ENCODE measurements at regions not wholly inside any gene's neighbourhood (a gene's known extent, or its start where the extent isn't known, plus 50 kb on each side); places are given as distances from the start of the nearest gene placed in this dataset.

- DNase-seq (ENCODE audit: low read depth) = no peak
- no peak for TF ChIP-seq CTCF (IDR thresholded peaks at IDR 0.05; ENCODE audit: insufficient read depth, low read depth, low read length, missing control alignments)
- H3K4me3 ChIP-seq (ENCODE audit: low read depth, low read length) = no peak overlapping the region
Observed at GRCh38 chr14:103207388-103208072, 84.3 kb downstream of the TNFAIP2 start.

- DNase-seq (ENCODE audit: low read depth) = no peak
- TF ChIP-seq CTCF (IDR thresholded peaks at IDR 0.05; ENCODE audit: insufficient read depth, low read depth, low read length, missing control alignments) = no peak
- H3K4me3 ChIP-seq (ENCODE audit: low read depth, low read length) = no peak overlapping the region
Observed at GRCh38 chr14:103209054-103209453, 85.8 kb downstream of the TNFAIP2 start.

GRCh38 chr14:103209506-103209905 is 86.2 kb downstream of the TNFAIP2 start:
- no peak overlapping the region for H3K4me3 ChIP-seq (ENCODE audit: low read depth, low read length)
- no peak for DNase-seq (ENCODE audit: low read depth)
- TF ChIP-seq CTCF (IDR thresholded peaks at IDR 0.05; ENCODE audit: insufficient read depth, low read depth, low read length, missing control alignments) = no peak

GRCh38 chr14:103213331-103213730 is 90.1 kb downstream of the TNFAIP2 start:
- H3K4me3 ChIP-seq (ENCODE audit: low read depth, low read length) = no peak overlapping the region
- DNase-seq (ENCODE audit: low read depth) = no peak
- no peak for TF ChIP-seq CTCF (IDR thresholded peaks at IDR 0.05; ENCODE audit: insufficient read depth, low read depth, low read length, missing control alignments)

GRCh38 chr14:103214461-103214958 is 91.2 kb downstream of the TNFAIP2 start:
- TF ChIP-seq CTCF (IDR thresholded peaks at IDR 0.05; ENCODE audit: insufficient read depth, low read depth, low read length, missing control alignments) = no peak
- no peak for DNase-seq (ENCODE audit: low read depth)
- no peak overlapping the region for H3K4me3 ChIP-seq (ENCODE audit: low read depth, low read length)

GRCh38 chr14:103216399-103216798 is 93.1 kb downstream of the TNFAIP2 start:
- no peak overlapping the region for H3K4me3 ChIP-seq (ENCODE audit: low read depth, low read length)
- DNase-seq (ENCODE audit: low read depth) = no peak
- TF ChIP-seq CTCF (IDR thresholded peaks at IDR 0.05; ENCODE audit: insufficient read depth, low read depth, low read length, missing control alignments) = no peak

GRCh38 chr14:103216857-103217256 is 93.6 kb downstream of the TNFAIP2 start:
- no peak for TF ChIP-seq CTCF (IDR thresholded peaks at IDR 0.05; ENCODE audit: insufficient read depth, low read depth, low read length, missing control alignments)
- no peak for DNase-seq (ENCODE audit: low read depth)

More at GRCh38 chr14:103216857-103217256, 93.6 kb downstream of the TNFAIP2 start:
- no peak overlapping the region for H3K4me3 ChIP-seq (ENCODE audit: low read depth, low read length)
